Fibroblast of lung (primary cell): ENCODE measurements at regions not wholly inside any gene's neighbourhood (a gene's known extent, or its start where the extent isn't known, plus 50 kb on each side); places are given as distances from the start of the nearest gene placed in this dataset.
"Not testable (repeated sequence)": the region's sequence is repeated elsewhere in the genome, so short reads cannot be mapped to it uniquely, and the experiment has no call there.

ENCODE experiments used
- DNase-seq, 2 donors: peaks; one replicate each; pipeline versions ENCODE4 v3.0.0 to v3.0.0-alpha.2; 2010; ENCODE audit warnings: low read depth in 2 of 2
- H2AFZ ChIP-seq: 2 replicates; pipeline ENCODE4 v1.5.1; 2012; ENCODE audit warnings: low read length, control low read depth, inconsistent platforms
- H3K27ac ChIP-seq: 2 replicates; pipeline ENCODE4 v1.5.1; 2011; ENCODE audit warnings: low read length, control low read depth; ENCODE audit not compliant: insufficient read depth
- H3K27me3 ChIP-seq: 2 replicates; pipeline ENCODE4 v1.5.1; 2011; ENCODE audit warnings: mild to moderate bottlenecking, low read length; ENCODE audit not compliant: control insufficient read depth, insufficient read depth
- H3K36me3 ChIP-seq: 2 replicates; pipeline ENCODE4 v1.5.1; 2011; ENCODE audit warnings: low read length; ENCODE audit not compliant: control insufficient read depth, insufficient read depth
- H3K4me1 ChIP-seq: 2 replicates; pipeline ENCODE4 v1.5.1; 2011; ENCODE audit warnings: low read length; ENCODE audit not compliant: control insufficient read depth, insufficient read depth; ENCODE audit errors: extremely low read depth
- H3K4me2 ChIP-seq: 2 replicates; pipeline ENCODE4 v1.5.1; 2011; ENCODE audit warnings: low read length, control low read depth; ENCODE audit not compliant: insufficient read depth; ENCODE audit errors: extremely low read depth
- H3K4me3 ChIP-seq, 4 experiments: fragments of 200-600 bp in 1 of 4; sonication (generic) in 1 of 4; replicated peaks in 1 of 4; 2 replicates each; pipeline ENCODE4 v1.5.1; 2011 to 2016; ENCODE audit warnings: low read length in 4 of 4, low read depth in 3 of 4, mild to moderate bottlenecking in 3 of 4, control low read depth in 2 of 4, inconsistent platforms in 1 of 4, mixed read lengths in 1 of 4; ENCODE audit not compliant: insufficient read depth in 1 of 4; ENCODE audit errors: control extremely low read depth in 1 of 4
- H3K79me2 ChIP-seq: 2 replicates; pipeline ENCODE4 v1.5.1; 2012; ENCODE audit warnings: mild to moderate bottlenecking, low read length, inconsistent platforms; ENCODE audit not compliant: control insufficient read depth, insufficient read depth
- H3K9ac ChIP-seq: 2 replicates; pipeline ENCODE4 v1.5.1; 2011; ENCODE audit warnings: mild to moderate bottlenecking, low read length, control low read depth; ENCODE audit not compliant: insufficient read depth
- H3K9me3 ChIP-seq: 2 replicates; pipeline ENCODE4 v1.5.1; 2012; ENCODE audit warnings: low read depth, low read length; ENCODE audit not compliant: control insufficient read depth, insufficient read depth
- H4K20me1 ChIP-seq: 2 replicates; pipeline ENCODE4 v1.5.1; 2011; ENCODE audit warnings: low read length; ENCODE audit not compliant: control insufficient read depth, insufficient read depth; ENCODE audit errors: extremely low read depth
- CTCF ChIP-seq, 2 donors: IDR thresholded peaks in 1 of 2; conservative IDR thresholded peaks in 1 of 2; 1 replicate in 1 of 2; 2 replicates in 1 of 2; pipeline ENCODE4 v1.5.1; 2011 to 2012; ENCODE audit warnings: low read length in 2 of 2, control low read depth in 1 of 2, inconsistent platforms in 1 of 2, low read depth in 1 of 2, mild to moderate bottlenecking in 1 of 2
- EZH2 ChIP-seq: IDR thresholded peaks from 2 replicates; pipeline ENCODE4 v1.5.1; 2012; ENCODE audit warnings: low read length, control low read depth, mild to moderate bottlenecking; ENCODE audit errors: missing control alignments

DNA sequence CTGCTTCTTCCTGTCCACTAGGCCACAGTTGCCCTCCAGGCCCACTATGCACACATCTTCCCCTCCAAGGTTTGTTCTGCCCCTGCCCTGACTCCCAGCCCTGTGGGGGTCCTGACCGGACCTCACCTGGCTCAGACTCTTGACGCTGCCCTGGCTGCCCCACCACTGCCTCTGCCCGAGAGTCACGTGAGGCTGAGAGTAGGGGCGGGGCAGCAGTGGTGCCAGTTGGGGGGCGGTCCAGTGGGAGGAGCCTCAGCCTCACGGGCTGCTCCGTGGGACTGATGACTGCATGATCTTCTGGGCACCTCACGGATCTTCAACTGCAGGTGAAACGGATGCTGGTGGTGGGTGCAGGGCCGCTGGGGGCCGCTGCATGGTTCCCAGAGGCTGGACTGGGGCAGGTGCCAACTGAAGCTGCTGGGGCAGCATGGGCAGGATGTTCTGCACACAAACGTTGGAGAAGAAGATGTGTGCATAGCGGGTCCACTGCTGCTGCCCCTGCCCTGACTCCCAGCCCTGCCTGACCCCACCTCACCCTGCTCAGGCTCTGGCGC, 77.6 kb downstream of the HHIPL2 start:
- not testable (repeated sequence) for H3K27ac ChIP-seq, H3K27me3 ChIP-seq, H3K4me1 ChIP-seq, H4K20me1 ChIP-seq, H3K79me2 ChIP-seq, DNase-seq, H3K36me3 ChIP-seq, H3K9me3 ChIP-seq, H2AFZ ChIP-seq, H3K9ac ChIP-seq, H3K4me3 ChIP-seq, H3K4me2 ChIP-seq

GRCh38 chr1:222466150-222466865, 81.6 kb downstream of the HHIPL2 start:
- no peak for TF ChIP-seq EZH2
- no peak for TF ChIP-seq CTCF (conservative IDR thresholded peaks at IDR 0.05 in 1 of 2, IDR thresholded peaks at IDR 0.05 in 1 of 2; ENCODE audit: low read depth in 1 of 2, low read length in 2 of 2)
- peaks cover 2% of the 10 kb centered on the region for H3K4me1 ChIP-seq
- H4K20me1 ChIP-seq: no peaks in the 10 kb centered on the region
- no peaks in the 10 kb centered on the region for H3K27me3 ChIP-seq
- peak overlapping the region; percentile 39 for H2AFZ ChIP-seq
- H3K36me3 ChIP-seq: no peaks in the 10 kb centered on the region
- peak overlapping the region; percentile 96 for H3K27ac ChIP-seq
- H3K9ac ChIP-seq: no peak overlapping the region
- no peaks in the 10 kb centered on the region for H3K9me3 ChIP-seq
- H3K4me3 ChIP-seq: peak overlapping the region in 1 of 4 experiments; percentile 53
- H3K79me2 ChIP-seq: no peaks in the 10 kb centered on the region
- no peak for DNase-seq
- peak overlapping the region; percentile 83 for H3K4me2 ChIP-seq

GRCh38 chr1:222465211-222466041, 82.5 kb downstream of the HHIPL2 start:
- H3K4me3 ChIP-seq: peak overlapping the region; percentile 33 to 64 (median 50)
- peak overlapping the region; percentile 74 for H2AFZ ChIP-seq
- peak; percentile 74 to 98 for TF ChIP-seq CTCF (conservative IDR thresholded peaks at IDR 0.05 in 1 of 2, IDR thresholded peaks at IDR 0.05 in 1 of 2; ENCODE audit: low read depth in 1 of 2, low read length in 2 of 2)
- TF ChIP-seq EZH2: no peak
- H3K4me1 ChIP-seq: peaks cover 2% of the 10 kb centered on the region
- no peaks in the 10 kb centered on the region for H4K20me1 ChIP-seq
- H3K36me3 ChIP-seq: no peaks in the 10 kb centered on the region
- H3K4me2 ChIP-seq: peak overlapping the region; percentile 83
- peak; percentile 93 to 95 for DNase-seq
- peak overlapping the region; percentile 96 for H3K27ac ChIP-seq
- H3K79me2 ChIP-seq: no peaks in the 10 kb centered on the region
- no peaks in the 10 kb centered on the region for H3K27me3 ChIP-seq
- H3K9me3 ChIP-seq: no peaks in the 10 kb centered on the region
- H3K9ac ChIP-seq: peak overlapping the region; percentile 79
